GM23338 (cell line): ENCODE measurements at regions not wholly inside any gene's neighbourhood (a gene's known extent, or its start where the extent isn't known, plus 50 kb on each side); places are given as distances from the start of the nearest gene placed in this dataset.

Source experiments
- ATAC-seq: fragments of 200-7000 bp; cut with Tn5 transposase; 3 replicates; pipeline ENCODE4 v1.9.1; 2020
- DNase-seq: peaks from one replicate; pipeline ENCODE4 v3.0.0-alpha.2; 2015; ENCODE audit warnings: low spot score
- H2AFZ ChIP-seq: fragments of 200-600 bp; sonication (generic); 2 replicates; pipeline ENCODE4 v1.8.0; 2016; ENCODE audit warnings: antibody characterized with exemption, mild to moderate bottlenecking, moderate library complexity
- H3F3A ChIP-seq: fragments of 200-600 bp; sonication (generic); replicated peaks from 2 replicates; pipeline ENCODE4 v1.8.0; 2017; ENCODE audit warnings: antibody characterized with exemption, mixed run types, low read depth
- H3K27ac ChIP-seq: fragments of 200-600 bp; sonication (generic); 2 replicates; pipeline ENCODE4 v1.6.1; 2016; ENCODE audit warnings: low read depth
- H3K27me3 ChIP-seq: fragments of 200-600 bp; sonication (generic); 2 replicates; pipeline ENCODE4 v1.8.0; 2016; ENCODE audit warnings: mild to moderate bottlenecking, mixed run types, moderate library complexity; ENCODE audit not compliant: insufficient read depth
- H3K36me3 ChIP-seq: fragments of 200-600 bp; sonication (generic); 2 replicates; pipeline ENCODE4 v1.8.0; 2016; ENCODE audit warnings: mild to moderate bottlenecking; ENCODE audit not compliant: insufficient read depth
- H3K4me1 ChIP-seq: fragments of 200-600 bp; sonication (generic); 2 replicates; pipeline ENCODE4 v1.8.0; 2016; ENCODE audit warnings: mild to moderate bottlenecking, moderate library complexity; ENCODE audit not compliant: insufficient read depth
- H3K4me2 ChIP-seq: fragments of 200-600 bp; sonication (generic); 2 replicates; pipeline ENCODE4 v1.7.1; 2017; ENCODE audit warnings: mixed run types
- H3K4me3 ChIP-seq: fragments of 200-600 bp; sonication (generic); 2 replicates; pipeline ENCODE4 v1.6.1; 2016; ENCODE audit warnings: mixed run types
- H3K79me2 ChIP-seq: fragments of 200-600 bp; sonication (generic); replicated peaks from 2 replicates; pipeline ENCODE4 v1.8.0; 2017; ENCODE audit warnings: mild to moderate bottlenecking; ENCODE audit not compliant: insufficient read depth
- H3K9me2 ChIP-seq: fragments of 200-600 bp; sonication (generic); 2 replicates; pipeline ENCODE4 v1.8.0; 2017; ENCODE audit not compliant: insufficient read depth
- H4K20me1 ChIP-seq: fragments of 200-600 bp; sonication (generic); replicated peaks from 2 replicates; pipeline ENCODE4 v1.8.0; 2017; ENCODE audit warnings: mild to moderate bottlenecking; ENCODE audit not compliant: insufficient read depth
- H3K27ac Mint-ChIP-seq: 2 replicates; pipeline ENCODE4 v1.8.0; 2020; ENCODE audit warnings: inconsistent platforms, mild to moderate bottlenecking, moderate library complexity, mixed read lengths
- H3K27me3 Mint-ChIP-seq: 3 replicates; pipeline ENCODE4 v1.8.0; 2022; ENCODE audit warnings: low read depth, mild to moderate bottlenecking, moderate library complexity, mixed read lengths, inconsistent platforms; ENCODE audit not compliant: insufficient read depth, poor library complexity
- H3K36me3 Mint-ChIP-seq: 3 replicates; pipeline ENCODE4 v1.8.0; 2021; ENCODE audit warnings: low read depth, mild to moderate bottlenecking, inconsistent platforms, moderate library complexity, mixed read lengths
- H3K4me1 Mint-ChIP-seq: 3 replicates; pipeline ENCODE4 v1.8.0; 2020; ENCODE audit warnings: mild to moderate bottlenecking, inconsistent platforms, mixed read lengths
- H3K4me3 Mint-ChIP-seq: 3 replicates; pipeline ENCODE4 v1.8.0; 2021; ENCODE audit warnings: moderate library complexity, mild to moderate bottlenecking, inconsistent platforms, mixed read lengths
- H3K9me3 Mint-ChIP-seq: 3 replicates; pipeline ENCODE4 v1.8.0; 2020; ENCODE audit warnings: moderate library complexity, mild to moderate bottlenecking, inconsistent platforms, mixed read lengths
- CREB1 ChIP-seq: fragments of 250-450 bp; sonication (Bioruptor Pico); IDR thresholded peaks from 2 replicates; pipeline ENCODE4 v1.5.0; 2020; ENCODE audit warnings: low read depth, mild to moderate bottlenecking, moderate library complexity
- ETS1 ChIP-seq: IDR thresholded peaks from 2 replicates; pipeline ENCODE4 v1.6.1; 2016; ENCODE audit warnings: antibody characterized with exemption
- EZH2 ChIP-seq: fragments of 200-600 bp; sonication (generic); IDR thresholded peaks from one replicate; pipeline ENCODE4 v1.8.0; 2017; ENCODE audit warnings: antibody characterized with exemption, mild to moderate bottlenecking, low read depth; ENCODE audit not compliant: unreplicated experiment
- EZH2phosphoT487 ChIP-seq: fragments of 200-600 bp; sonication (generic); IDR thresholded peaks from one replicate; pipeline ENCODE4 v1.8.1; 2018; ENCODE audit warnings: antibody characterized with exemption; ENCODE audit not compliant: unreplicated experiment
- JUNB ChIP-seq: IDR thresholded peaks from one replicate; pipeline ENCODE4 v1.6.1; 2016; ENCODE audit warnings: antibody characterized with exemption; ENCODE audit not compliant: unreplicated experiment
- NANOG ChIP-seq: IDR thresholded peaks from 2 replicates; pipeline ENCODE4 v1.6.1; 2016; ENCODE audit warnings: antibody characterized with exemption, borderline replicate concordance
- POLR2AphosphoS5 ChIP-seq: IDR thresholded peaks from 2 replicates; pipeline ENCODE4 v1.6.1; 2016; ENCODE audit warnings: antibody characterized with exemption, low read depth
- REST ChIP-seq: IDR thresholded peaks from one replicate; pipeline ENCODE4 v1.6.1; 2018; ENCODE audit warnings: antibody characterized with exemption; ENCODE audit not compliant: unreplicated experiment
- STAT1 ChIP-seq: IDR thresholded peaks from one replicate; pipeline ENCODE4 v1.6.1; 2016; ENCODE audit warnings: antibody characterized with exemption; ENCODE audit not compliant: unreplicated experiment
- ZNF114 ChIP-seq: fragments of 250-450 bp; sonication (Bioruptor Pico); IDR thresholded peaks from 2 replicates; pipeline ENCODE4 v1.5.0; 2020; ENCODE audit warnings: mild to moderate bottlenecking, moderate library complexity
- ZNF331 ChIP-seq: fragments of 250-450 bp; sonication (Bioruptor Pico); IDR thresholded peaks from 2 replicates; pipeline ENCODE4 v1.5.0; 2020; ENCODE audit warnings: low read depth, mild to moderate bottlenecking, moderate library complexity
- TF ChIP-seq, protein P1 (sequence below), 2 experiments: fragments of 200-600 bp in 1 of 2; sonication (generic) in 1 of 2; conservative IDR thresholded peaks; 2 replicates each; pipeline versions ENCODE4 v1.5.1 to v1.6.1; 2016 to 2017; ENCODE audit warnings: antibody characterized with exemption in 2 of 2, low read depth in 2 of 2, mild to moderate bottlenecking in 2 of 2, moderate library complexity in 1 of 2
- TF ChIP-seq, protein P2 (sequence below): fragments of 250-450 bp; sonication (Bioruptor Pico); IDR thresholded peaks from 2 replicates; pipeline ENCODE4 v1.5.0; 2020; ENCODE audit warnings: mild to moderate bottlenecking, moderate library complexity

- Histone ChIP-seq H3K4me2 (no peak overlapping the region), H3K9me2 (no peaks in the 10 kb centered on the region), H4K20me1 (no peaks in the 10 kb centered on the region), H3K27me3 (no peaks in the 10 kb centered on the region), H3F3A (no peaks in the 10 kb centered on the region), H3K4me3 (no peak overlapping the region), H3K36me3 (no peaks in the 10 kb centered on the region), H3K79me2 (no peaks in the 10 kb centered on the region), H2AFZ (no peak overlapping the region), H3K27ac (no peak overlapping the region), H3K4me1 (no peaks in the 10 kb centered on the region)
- Mint-ChIP-seq H3K4me1 (no peaks in the 10 kb centered on the region), H3K27ac (no peak overlapping the region; the same call in 1 of the 2 replicates), H3K4me3 (no peak overlapping the region), H3K27me3 (peaks cover 2% of the 10 kb centered on the region), H3K9me3 (no peaks in the 10 kb centered on the region), H3K36me3 (no peaks in the 10 kb centered on the region)
- DNase-seq: no peak
- TF ChIP-seq ZNF114 (no peak), EZH2phosphoT487 (no peak), EZH2 (no peak), JUNB (no peak), NANOG (no peak), STAT1 (no peak), POLR2AphosphoS5 (no peak), ZNF331 (CRISPR knock-in tag) (no peak), REST (no peak), ETS1 (no peak), CREB1 (CRISPR knock-in tag) (no peak)
- TF ChIP-seq, protein P1, sequence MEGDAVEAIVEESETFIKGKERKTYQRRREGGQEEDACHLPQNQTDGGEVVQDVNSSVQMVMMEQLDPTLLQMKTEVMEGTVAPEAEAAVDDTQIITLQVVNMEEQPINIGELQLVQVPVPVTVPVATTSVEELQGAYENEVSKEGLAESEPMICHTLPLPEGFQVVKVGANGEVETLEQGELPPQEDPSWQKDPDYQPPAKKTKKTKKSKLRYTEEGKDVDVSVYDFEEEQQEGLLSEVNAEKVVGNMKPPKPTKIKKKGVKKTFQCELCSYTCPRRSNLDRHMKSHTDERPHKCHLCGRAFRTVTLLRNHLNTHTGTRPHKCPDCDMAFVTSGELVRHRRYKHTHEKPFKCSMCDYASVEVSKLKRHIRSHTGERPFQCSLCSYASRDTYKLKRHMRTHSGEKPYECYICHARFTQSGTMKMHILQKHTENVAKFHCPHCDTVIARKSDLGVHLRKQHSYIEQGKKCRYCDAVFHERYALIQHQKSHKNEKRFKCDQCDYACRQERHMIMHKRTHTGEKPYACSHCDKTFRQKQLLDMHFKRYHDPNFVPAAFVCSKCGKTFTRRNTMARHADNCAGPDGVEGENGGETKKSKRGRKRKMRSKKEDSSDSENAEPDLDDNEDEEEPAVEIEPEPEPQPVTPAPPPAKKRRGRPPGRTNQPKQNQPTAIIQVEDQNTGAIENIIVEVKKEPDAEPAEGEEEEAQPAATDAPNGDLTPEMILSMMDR (conservative IDR thresholded peaks at IDR 0.05; ENCODE audit: low read depth in 2 of 2): no peak
- TF ChIP-seq, protein P2, sequence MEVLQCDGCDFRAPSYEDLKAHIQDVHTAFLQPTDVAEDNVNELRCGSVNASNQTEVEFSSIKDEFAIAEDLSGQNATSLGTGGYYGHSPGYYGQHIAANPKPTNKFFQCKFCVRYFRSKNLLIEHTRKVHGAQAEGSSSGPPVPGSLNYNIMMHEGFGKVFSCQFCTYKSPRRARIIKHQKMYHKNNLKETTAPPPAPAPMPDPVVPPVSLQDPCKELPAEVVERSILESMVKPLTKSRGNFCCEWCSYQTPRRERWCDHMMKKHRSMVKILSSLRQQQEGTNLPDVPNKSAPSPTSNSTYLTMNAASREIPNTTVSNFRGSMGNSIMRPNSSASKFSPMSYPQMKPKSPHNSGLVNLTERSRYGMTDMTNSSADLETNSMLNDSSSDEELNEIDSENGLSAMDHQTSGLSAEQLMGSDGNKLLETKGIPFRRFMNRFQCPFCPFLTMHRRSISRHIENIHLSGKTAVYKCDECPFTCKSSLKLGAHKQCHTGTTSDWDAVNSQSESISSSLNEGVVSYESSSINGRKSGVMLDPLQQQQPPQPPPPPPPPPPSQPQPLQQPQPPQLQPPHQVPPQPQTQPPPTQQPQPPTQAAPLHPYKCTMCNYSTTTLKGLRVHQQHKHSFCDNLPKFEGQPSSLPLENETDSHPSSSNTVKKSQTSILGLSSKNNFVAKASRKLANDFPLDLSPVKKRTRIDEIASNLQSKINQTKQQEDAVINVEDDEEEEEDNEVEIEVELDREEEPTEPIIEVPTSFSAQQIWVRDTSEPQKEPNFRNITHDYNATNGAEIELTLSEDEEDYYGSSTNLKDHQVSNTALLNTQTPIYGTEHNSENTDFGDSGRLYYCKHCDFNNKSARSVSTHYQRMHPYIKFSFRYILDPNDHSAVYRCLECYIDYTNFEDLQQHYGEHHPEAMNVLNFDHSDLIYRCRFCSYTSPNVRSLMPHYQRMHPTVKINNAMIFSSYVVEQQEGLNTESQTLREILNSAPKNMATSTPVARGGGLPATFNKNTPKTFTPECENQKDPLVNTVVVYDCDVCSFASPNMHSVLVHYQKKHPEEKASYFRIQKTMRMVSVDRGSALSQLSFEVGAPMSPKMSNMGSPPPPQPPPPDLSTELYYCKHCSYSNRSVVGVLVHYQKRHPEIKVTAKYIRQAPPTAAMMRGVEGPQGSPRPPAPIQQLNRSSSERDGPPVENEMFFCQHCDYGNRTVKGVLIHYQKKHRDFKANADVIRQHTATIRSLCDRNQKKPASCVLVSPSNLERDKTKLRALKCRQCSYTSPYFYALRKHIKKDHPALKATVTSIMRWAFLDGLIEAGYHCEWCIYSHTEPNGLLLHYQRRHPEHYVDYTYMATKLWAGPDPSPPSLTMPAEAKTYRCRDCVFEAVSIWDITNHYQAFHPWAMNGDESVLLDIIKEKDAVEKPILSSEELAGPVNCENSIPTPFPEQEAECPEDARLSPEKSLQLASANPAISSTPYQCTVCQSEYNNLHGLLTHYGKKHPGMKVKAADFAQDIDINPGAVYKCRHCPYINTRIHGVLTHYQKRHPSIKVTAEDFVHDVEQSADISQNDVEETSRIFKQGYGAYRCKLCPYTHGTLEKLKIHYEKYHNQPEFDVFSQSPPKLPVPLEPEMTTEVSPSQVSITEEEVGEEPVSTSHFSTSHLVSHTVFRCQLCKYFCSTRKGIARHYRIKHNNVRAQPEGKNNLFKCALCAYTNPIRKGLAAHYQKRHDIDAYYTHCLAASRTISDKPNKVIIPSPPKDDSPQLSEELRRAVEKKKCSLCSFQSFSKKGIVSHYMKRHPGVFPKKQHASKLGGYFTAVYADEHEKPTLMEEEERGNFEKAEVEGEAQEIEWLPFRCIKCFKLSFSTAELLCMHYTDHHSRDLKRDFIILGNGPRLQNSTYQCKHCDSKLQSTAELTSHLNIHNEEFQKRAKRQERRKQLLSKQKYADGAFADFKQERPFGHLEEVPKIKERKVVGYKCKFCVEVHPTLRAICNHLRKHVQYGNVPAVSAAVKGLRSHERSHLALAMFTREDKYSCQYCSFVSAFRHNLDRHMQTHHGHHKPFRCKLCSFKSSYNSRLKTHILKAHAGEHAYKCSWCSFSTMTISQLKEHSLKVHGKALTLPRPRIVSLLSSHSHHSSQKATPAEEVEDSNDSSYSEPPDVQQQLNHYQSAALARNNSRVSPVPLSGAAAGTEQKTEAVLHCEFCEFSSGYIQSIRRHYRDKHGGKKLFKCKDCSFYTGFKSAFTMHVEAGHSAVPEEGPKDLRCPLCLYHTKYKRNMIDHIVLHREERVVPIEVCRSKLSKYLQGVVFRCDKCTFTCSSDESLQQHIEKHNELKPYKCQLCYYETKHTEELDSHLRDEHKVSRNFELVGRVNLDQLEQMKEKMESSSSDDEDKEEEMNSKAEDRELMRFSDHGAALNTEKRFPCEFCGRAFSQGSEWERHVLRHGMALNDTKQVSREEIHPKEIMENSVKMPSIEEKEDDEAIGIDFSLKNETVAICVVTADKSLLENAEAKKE: no peak
- no peak for ATAC-seq
These were observed 109.3 kb upstream of the BMAL1 start for GRCh38 chr11:13168271-13168670.
